ENCODE measurements at regions not wholly inside any gene's neighbourhood (a gene's known extent, or its start where the extent isn't known, plus 50 kb on each side); places are given as distances from the start of the nearest gene placed in this dataset.
"Not testable (repeated sequence)": the region's sequence is repeated elsewhere in the genome, so short reads cannot be mapped to it uniquely, and the experiment has no call there.

- no peaks in the 10 kb centered on the region for H3K27me3 Mint-ChIP-seq (ENCODE audit: low read depth)
- Histone ChIP-seq H3K9me3 (ENCODE audit: control insufficient read depth, low read depth, low read length) (no peaks in the 10 kb centered on the region), H3K56ac (ENCODE audit: insufficient read length, low read depth, low read length) (no peak overlapping the region), H4K91ac (ENCODE audit: insufficient read length, low read depth, low read length) (no peak overlapping the region), H3K4me2 (ENCODE audit: insufficient read depth, insufficient read length, low read length) (no peak overlapping the region), H2BK20ac (ENCODE audit: low read depth, low read length, poor library complexity, severe bottlenecking) (no peak overlapping the region), H2BK120ac (ENCODE audit: low read depth, low read length, poor library complexity, severe bottlenecking) (no peak overlapping the region), H3T11ph (ENCODE audit: low read length) (no peak overlapping the region), H3K4ac (ENCODE audit: low read depth, low read length) (no peak overlapping the region), H3K27me3 (ENCODE audit: insufficient read depth, low read length) (no peaks in the 10 kb centered on the region), H2AFZ (ENCODE audit: low read length) (no peak overlapping the region), H2BK12ac (ENCODE audit: insufficient read length, low read depth, low read length) (no peak overlapping the region), H3K79me2 (ENCODE audit: insufficient read depth, low read length) (no peaks in the 10 kb centered on the region), H3K9ac (ENCODE audit: extremely low read depth, insufficient read length, low read length) (no peak overlapping the region), H3K23ac (ENCODE audit: insufficient read length, low read depth, low read length) (no peak overlapping the region), H3K18ac (ENCODE audit: insufficient read length, low read depth, low read length) (no peak overlapping the region), H3K4me1 (ENCODE audit: insufficient read depth, low read length) (no peaks in the 10 kb centered on the region), H3K14ac (ENCODE audit: insufficient read depth, low read length) (no peak overlapping the region), H3K79me1 (ENCODE audit: insufficient read depth, low read depth, low read length, poor library complexity, severe bottlenecking) (no peaks in the 10 kb centered on the region), H3K27ac (ENCODE audit: insufficient read length, low read depth, low read length) (no peak overlapping the region), H2BK5ac (ENCODE audit: insufficient read length, low read length) (no peak overlapping the region), H3K23me2 (ENCODE audit: insufficient read length, low read depth, low read length, poor library complexity, severe bottlenecking) (no peaks in the 10 kb centered on the region), H4K8ac (replicated peaks; ENCODE audit: insufficient read length, low read depth, low read length) (no peak overlapping the region), H2AK5ac (ENCODE audit: insufficient read length, low read length) (no peak overlapping the region), H2BK15ac (ENCODE audit: low read depth, low read length) (no peak overlapping the region), H4K5ac (ENCODE audit: insufficient read length, low read depth, low read length) (no peak overlapping the region), H4K20me1 (ENCODE audit: control insufficient read depth, insufficient read depth, insufficient read length) (no peaks in the 10 kb centered on the region)
- H3K36me3 Mint-ChIP-seq (ENCODE audit: insufficient read depth in 1 of 3, low read depth in 3 of 3), result peaks cover 0 to 18% (median 17%) of the 10 kb centered on the region in 3 experiments; a peak in 4 of 7 replicates
- WGBS (ENCODE audit: extremely low coverage, insufficient read length, low lambda C conversion rate), result no CpG with 5 or more reads among the region's 1 CpG
- no peaks in the 10 kb centered on the region for H3K9me3 Mint-ChIP-seq
- DNase-seq, result no peak
- no peak overlapping the region for H3K4me3 Mint-ChIP-seq
- H3K4me1 Mint-ChIP-seq, result no peaks in the 10 kb centered on the region
- H3K27ac Mint-ChIP-seq, result no peak overlapping the region
- TF ChIP-seq CTCF (conservative IDR thresholded peaks at IDR 0.05), result no peak
These were observed 77.5 kb downstream of the SEPTIN7 start for GRCh38 chr7:35878351-35878750.

DNA sequence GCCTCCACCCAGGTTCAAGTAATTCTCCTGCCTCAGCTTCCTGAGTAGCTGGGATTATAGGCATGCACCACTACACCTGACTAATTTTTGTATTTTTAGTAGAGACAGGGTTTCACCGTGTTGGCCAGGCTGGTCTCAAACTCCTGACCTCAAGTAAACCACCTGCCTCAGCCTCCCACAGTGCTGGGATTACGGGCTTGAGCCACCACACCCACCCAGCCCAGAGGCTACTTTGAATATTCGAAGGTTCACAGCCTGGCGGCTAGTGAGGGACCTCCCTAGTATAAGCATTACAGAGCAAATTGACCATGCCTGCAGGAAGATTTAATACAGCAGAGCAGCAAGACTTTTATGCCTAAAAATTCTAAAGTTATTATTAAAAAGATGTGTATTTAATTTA is 86.6 kb downstream of the SEPTIN7 start:
- H4K5ac ChIP-seq (ENCODE audit: insufficient read length, low read depth, low read length); H3T11ph ChIP-seq (ENCODE audit: low read length); H3K4me3 Mint-ChIP-seq; H3K14ac ChIP-seq (ENCODE audit: insufficient read depth, low read length); H3K27me3 Mint-ChIP-seq (ENCODE audit: low read depth); H4K20me1 ChIP-seq (ENCODE audit: control insufficient read depth, insufficient read depth, insufficient read length); H2BK20ac ChIP-seq (ENCODE audit: low read depth, low read length, poor library complexity, severe bottlenecking); H3K4me1 ChIP-seq (ENCODE audit: insufficient read depth, low read length); H2AFZ ChIP-seq (ENCODE audit: low read length); H3K23ac ChIP-seq (ENCODE audit: insufficient read length, low read depth, low read length); H3K27ac Mint-ChIP-seq; H2BK12ac ChIP-seq (ENCODE audit: insufficient read length, low read depth, low read length); H4K8ac ChIP-seq (replicated peaks; ENCODE audit: insufficient read length, low read depth, low read length); H3K4me2 ChIP-seq (ENCODE audit: insufficient read depth, insufficient read length, low read length); H3K4me1 Mint-ChIP-seq; H3K9me3 ChIP-seq (ENCODE audit: control insufficient read depth, low read depth, low read length); H3K56ac ChIP-seq (ENCODE audit: insufficient read length, low read depth, low read length); H2AK5ac ChIP-seq (ENCODE audit: insufficient read length, low read length); H4K91ac ChIP-seq (ENCODE audit: insufficient read length, low read depth, low read length); H3K23me2 ChIP-seq (ENCODE audit: insufficient read length, low read depth, low read length, poor library complexity, severe bottlenecking); H2BK120ac ChIP-seq (ENCODE audit: low read depth, low read length, poor library complexity, severe bottlenecking); H3K9ac ChIP-seq (ENCODE audit: extremely low read depth, insufficient read length, low read length); H3K18ac ChIP-seq (ENCODE audit: insufficient read length, low read depth, low read length); H2BK5ac ChIP-seq (ENCODE audit: insufficient read length, low read length); H2BK15ac ChIP-seq (ENCODE audit: low read depth, low read length); H3K4ac ChIP-seq (ENCODE audit: low read depth, low read length); H3K79me2 ChIP-seq (ENCODE audit: insufficient read depth, low read length); H3K79me1 ChIP-seq (ENCODE audit: insufficient read depth, low read depth, low read length, poor library complexity, severe bottlenecking); H3K27ac ChIP-seq (ENCODE audit: insufficient read length, low read depth, low read length); H3K9me3 Mint-ChIP-seq; H3K27me3 ChIP-seq (ENCODE audit: insufficient read depth, low read length): not testable (repeated sequence)
- H3K36me3 Mint-ChIP-seq (ENCODE audit: insufficient read depth in 1 of 3, low read depth in 3 of 3), result peaks cover 14 to 42% (median 33%) of the 10 kb centered on the region in 3 experiments; a peak in 5 of 7 replicates
- peak; percentile 44 for DNase-seq
- WGBS (ENCODE audit: extremely low coverage, insufficient read length, low lambda C conversion rate), result no CpG with 5 or more reads among the region's 4 CpGs
